ENCODE measurements at regions not wholly inside any gene's neighbourhood (a gene's known extent, or its start where the extent isn't known, plus 50 kb on each side); places are given as distances from the start of the nearest gene placed in this dataset.

GRCh38 chr17:70791748-70792443 is 622.6 kb downstream of the KCNJ2 start:
- no peaks in the 10 kb centered on the region for H3K27me3 ChIP-seq
- intact Hi-C loops (cut with DNase I): no loop called here
- no peak for ATAC-seq
- H3K36me3 ChIP-seq: no peaks in the 10 kb centered on the region
- DNase-seq: no peak
- TF ChIP-seq POLR2A (IDR thresholded peaks at IDR 0.05) (no peak), CTCF (IDR thresholded peaks at IDR 0.05) (no peak)
- WGBS (ENCODE audit: insufficient coverage, low coverage, low lambda C conversion rate, missing lambda C conversion rate): 88% methylated on average over 5 of the region's 5 CpGs
- H3K27ac ChIP-seq: no peak overlapping the region
- no peak overlapping the region for H3K4me3 ChIP-seq
- H3K4me1 ChIP-seq: no peaks in the 10 kb centered on the region
- H3K9me3 ChIP-seq: no peaks in the 10 kb centered on the region

GRCh38 chr17:70794738-70795137 is 625.4 kb downstream of the KCNJ2 start:
- 15% methylated on average over 1 of the region's 1 CpG for WGBS (ENCODE audit: insufficient coverage, low coverage, low lambda C conversion rate, missing lambda C conversion rate)
- H3K27ac ChIP-seq: no peak overlapping the region
- H3K36me3 ChIP-seq: no peaks in the 10 kb centered on the region
- H3K4me3 ChIP-seq: no peak overlapping the region
- peak in 2 of 4 donors; percentile 50 to 54 for ATAC-seq
- H3K4me1 ChIP-seq: no peaks in the 10 kb centered on the region
- TF ChIP-seq POLR2A (IDR thresholded peaks at IDR 0.05) (no peak), CTCF (IDR thresholded peaks at IDR 0.05) (no peak)
- intact Hi-C loops (cut with DNase I): no loop called here
- DNase-seq: no peak
- H3K27me3 ChIP-seq: no peaks in the 10 kb centered on the region
- H3K9me3 ChIP-seq: no peaks in the 10 kb centered on the region

- H3K4me1 ChIP-seq: no peaks in the 10 kb centered on the region
- WGBS (ENCODE audit: insufficient coverage, low coverage, low lambda C conversion rate, missing lambda C conversion rate): 74% methylated on average over 2 of the region's 2 CpGs
- H3K9me3 ChIP-seq: no peaks in the 10 kb centered on the region
- H3K27me3 ChIP-seq: no peaks in the 10 kb centered on the region
- H3K36me3 ChIP-seq: no peaks in the 10 kb centered on the region
- ATAC-seq (no peak), DNase-seq (no peak)
- no peak overlapping the region for H3K4me3 ChIP-seq
- TF ChIP-seq CTCF (IDR thresholded peaks at IDR 0.05) (no peak), POLR2A (IDR thresholded peaks at IDR 0.05) (no peak)
- intact Hi-C loops (cut with DNase I): no loop called here
- no peak overlapping the region for H3K27ac ChIP-seq
Measured at GRCh38 chr17:70795620-70796019, 626.3 kb downstream of the KCNJ2 start.

- TF ChIP-seq POLR2A (IDR thresholded peaks at IDR 0.05): no peak
- TF ChIP-seq CTCF (IDR thresholded peaks at IDR 0.05): no peak
- no peak for ATAC-seq
- intact Hi-C loops (cut with DNase I): no loop called here
- WGBS (ENCODE audit: insufficient coverage, low coverage, low lambda C conversion rate, missing lambda C conversion rate): 74% methylated on average over 4 of the region's 4 CpGs
- H3K4me3 ChIP-seq: no peak overlapping the region
- no peaks in the 10 kb centered on the region for H3K9me3 ChIP-seq
- no peaks in the 10 kb centered on the region for H3K27me3 ChIP-seq
- no peaks in the 10 kb centered on the region for H3K36me3 ChIP-seq
- H3K27ac ChIP-seq: no peak overlapping the region
- no peak for DNase-seq
- no peaks in the 10 kb centered on the region for H3K4me1 ChIP-seq
Measured at GRCh38 chr17:70796757-70797156, 627.4 kb downstream of the KCNJ2 start.
